ENCODE measurements at regions not wholly inside any gene's neighbourhood (a gene's known extent, or its start where the extent isn't known, plus 50 kb on each side); places are given as distances from the start of the nearest gene placed in this dataset.

GRCh38 chr9:88809355-88810161, 181.7 kb upstream of the S1PR3 start:
- DNase-seq (ENCODE audit: extremely low read depth in 1 of 2, low read depth in 1 of 2): no peak

GRCh38 chr9:88810826-88811225, 180.4 kb upstream of the S1PR3 start:
- no peak for DNase-seq (ENCODE audit: extremely low read depth in 1 of 2, low read depth in 1 of 2)

- DNase-seq (ENCODE audit: extremely low read depth in 1 of 2, low read depth in 1 of 2): no peak
Observed at GRCh38 chr9:88811511-88811910, 179.8 kb upstream of the S1PR3 start.

- no peak for DNase-seq (ENCODE audit: extremely low read depth in 1 of 2, low read depth in 1 of 2)
Observed at GRCh38 chr9:88812938-88813637, 178.2 kb upstream of the S1PR3 start.

GRCh38 chr9:88813638-88814209, 177.5 kb upstream of the S1PR3 start:
- DNase-seq (ENCODE audit: extremely low read depth in 1 of 2, low read depth in 1 of 2): no peak

GRCh38 chr9:88814577-88814976, 176.7 kb upstream of the S1PR3 start:
- no peak for DNase-seq (ENCODE audit: extremely low read depth in 1 of 2, low read depth in 1 of 2)

- DNase-seq (ENCODE audit: extremely low read depth in 1 of 2, low read depth in 1 of 2): no peak
Observed at GRCh38 chr9:88816141-88816540, 175.1 kb upstream of the S1PR3 start.

- DNase-seq (ENCODE audit: extremely low read depth in 1 of 2, low read depth in 1 of 2): no peak
Observed at GRCh38 chr9:88816591-88816990, 174.7 kb upstream of the S1PR3 start.

GRCh38 chr9:88817628-88818027, 173.6 kb upstream of the S1PR3 start:
- no peak for DNase-seq (ENCODE audit: extremely low read depth in 1 of 2, low read depth in 1 of 2)

- no peak for DNase-seq (ENCODE audit: extremely low read depth in 1 of 2, low read depth in 1 of 2)
Observed at GRCh38 chr9:88818495-88819201, 172.6 kb upstream of the S1PR3 start.

- DNase-seq (ENCODE audit: extremely low read depth in 1 of 2, low read depth in 1 of 2): no peak
Observed at GRCh38 chr9:88819476-88819875, 171.8 kb upstream of the S1PR3 start.

GRCh38 chr9:88820055-88820454, 171.2 kb upstream of the S1PR3 start:
- no peak for DNase-seq (ENCODE audit: extremely low read depth in 1 of 2, low read depth in 1 of 2)

GRCh38 chr9:88821033-88821745, 170.1 kb upstream of the S1PR3 start:
- no peak for DNase-seq (ENCODE audit: extremely low read depth in 1 of 2, low read depth in 1 of 2)

GRCh38 chr9:88821746-88822106, 169.5 kb upstream of the S1PR3 start:
- no peak for DNase-seq (ENCODE audit: extremely low read depth in 1 of 2, low read depth in 1 of 2)

- DNase-seq (ENCODE audit: extremely low read depth in 1 of 2, low read depth in 1 of 2): no peak
Observed at GRCh38 chr9:88824711-88825110, 166.6 kb upstream of the S1PR3 start.

GRCh38 chr9:88826181-88826580, 165.1 kb upstream of the S1PR3 start:
- DNase-seq (ENCODE audit: extremely low read depth in 1 of 2, low read depth in 1 of 2): no peak

- no peak for DNase-seq (ENCODE audit: extremely low read depth in 1 of 2, low read depth in 1 of 2)
Observed at GRCh38 chr9:88826771-88827181, 164.5 kb upstream of the S1PR3 start.

- no peak for DNase-seq (ENCODE audit: extremely low read depth in 1 of 2, low read depth in 1 of 2)
Observed at GRCh38 chr9:88828018-88828417, 163.2 kb upstream of the S1PR3 start.

- DNase-seq (ENCODE audit: extremely low read depth in 1 of 2, low read depth in 1 of 2): no peak
Observed at GRCh38 chr9:88828492-88828974, 162.7 kb upstream of the S1PR3 start.

GRCh38 chr9:88829276-88829675, 162.0 kb upstream of the S1PR3 start:
- DNase-seq (ENCODE audit: extremely low read depth in 1 of 2, low read depth in 1 of 2): no peak
